ENCODE measurements at regions not wholly inside any gene's neighbourhood (a gene's known extent, or its start where the extent isn't known, plus 50 kb on each side); places are given as distances from the start of the nearest gene placed in this dataset.

DNA sequence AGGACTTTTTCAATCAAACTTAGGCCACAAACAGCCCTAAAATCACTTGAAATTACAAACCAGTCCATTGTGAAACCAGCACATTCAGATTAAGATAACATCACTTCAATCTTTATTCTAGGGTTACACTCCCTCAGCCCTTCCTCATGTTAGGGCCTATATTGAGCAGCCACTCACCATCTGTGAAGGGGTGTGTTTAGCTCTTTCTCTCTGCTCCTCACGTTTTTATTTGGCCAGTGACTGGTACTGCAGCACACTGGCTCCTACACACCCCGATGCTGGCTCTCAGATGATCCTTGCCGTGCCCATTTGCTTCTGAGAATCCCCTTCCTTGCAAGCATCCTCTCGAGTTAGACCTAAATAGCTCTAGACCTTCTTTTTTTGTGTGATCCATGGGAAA lies 604.5 kb downstream of the INHBA start:
- Mint-ChIP-seq H3K27ac (no peak overlapping the region), H3K27me3 (ENCODE audit: low read depth in 2 of 2) (no peaks in the 10 kb centered on the region), H3K36me3 (no peaks in the 10 kb centered on the region), H3K9me3 (peaks cover 13 to 15% of the 10 kb centered on the region in 2 donors), H3K4me1 (no peaks in the 10 kb centered on the region), H3K4me3 (no peak overlapping the region)
- TF ChIP-seq CTCF (IDR thresholded peaks at IDR 0.05), result no peak
- intact Hi-C loops (cut with micrococcal nuclease), result no loop called here
- Histone ChIP-seq H3K36me3 (ENCODE audit: control insufficient read depth, insufficient read depth, low read length) (no peaks in the 10 kb centered on the region), H3K4me1 (ENCODE audit: control insufficient read depth, insufficient read depth, low read length) (no peaks in the 10 kb centered on the region), H3K27ac (ENCODE audit: low read length) (no peak overlapping the region), H3K9me3 (ENCODE audit: control insufficient read depth, insufficient read depth, low read length) (peaks cover 3% of the 10 kb centered on the region), H3K4me3 (ENCODE audit: low read length) (no peak overlapping the region), H3K27me3 (ENCODE audit: control insufficient read depth, insufficient read depth, low read length) (no peaks in the 10 kb centered on the region)
- ATAC-seq (no peak), DNase-seq (no peak)
- 75% methylated on average over 4 of the region's 4 CpGs for WGBS (ENCODE audit: insufficient coverage)

GRCh38 chr7:41097501-41097900 lies 605.4 kb downstream of the INHBA start:
- Mint-ChIP-seq H3K27me3 (ENCODE audit: low read depth in 2 of 2) (no peaks in the 10 kb centered on the region), H3K9me3 (peaks cover 15 to 17% of the 10 kb centered on the region in 2 donors), H3K36me3 (no peaks in the 10 kb centered on the region), H3K4me1 (no peaks in the 10 kb centered on the region), H3K4me3 (no peak overlapping the region), H3K27ac (no peak overlapping the region)
- Histone ChIP-seq H3K27ac (ENCODE audit: low read length) (no peak overlapping the region), H3K27me3 (ENCODE audit: control insufficient read depth, insufficient read depth, low read length) (no peaks in the 10 kb centered on the region), H3K9me3 (ENCODE audit: control insufficient read depth, insufficient read depth, low read length) (peaks cover 3% of the 10 kb centered on the region), H3K4me3 (ENCODE audit: low read length) (no peak overlapping the region), H3K4me1 (ENCODE audit: control insufficient read depth, insufficient read depth, low read length) (no peaks in the 10 kb centered on the region), H3K36me3 (ENCODE audit: control insufficient read depth, insufficient read depth, low read length) (no peaks in the 10 kb centered on the region)
- intact Hi-C loops (cut with micrococcal nuclease), result no loop called here
- WGBS (ENCODE audit: insufficient coverage), result 88% methylated on average over 6 of the region's 6 CpGs
- TF ChIP-seq CTCF (IDR thresholded peaks at IDR 0.05), result no peak
- DNase-seq (no peak), ATAC-seq (no peak)

DNA sequence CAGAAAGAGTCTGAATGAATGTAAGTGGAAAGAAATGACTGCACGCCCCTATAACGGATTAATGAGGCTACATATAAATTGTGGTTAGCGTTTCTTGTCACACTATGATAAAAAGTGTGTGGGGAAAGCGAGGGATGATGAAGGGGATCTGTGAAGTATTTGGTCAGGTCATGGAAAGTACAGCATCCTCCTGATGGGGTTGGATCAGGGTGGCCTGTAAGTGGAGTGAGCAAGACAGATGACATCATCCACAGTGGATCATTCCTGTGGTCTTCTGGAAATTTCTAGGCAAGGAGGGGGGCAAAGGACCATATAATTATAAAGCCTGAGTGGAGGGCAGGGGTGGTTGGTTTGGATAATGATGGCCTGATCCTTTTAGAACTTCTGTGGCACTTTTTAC lies 606.0 kb downstream of the INHBA start:
- Histone ChIP-seq H3K27ac (ENCODE audit: low read length) (no peak overlapping the region), H3K27me3 (ENCODE audit: control insufficient read depth, insufficient read depth, low read length) (no peaks in the 10 kb centered on the region), H3K36me3 (ENCODE audit: control insufficient read depth, insufficient read depth, low read length) (no peaks in the 10 kb centered on the region), H3K4me1 (ENCODE audit: control insufficient read depth, insufficient read depth, low read length) (no peaks in the 10 kb centered on the region), H3K4me3 (ENCODE audit: low read length) (no peak overlapping the region), H3K9me3 (ENCODE audit: control insufficient read depth, insufficient read depth, low read length) (peaks cover 3% of the 10 kb centered on the region)
- DNase-seq (no peak), ATAC-seq (no peak)
- Mint-ChIP-seq H3K27me3 (ENCODE audit: low read depth in 2 of 2) (no peaks in the 10 kb centered on the region), H3K4me1 (no peaks in the 10 kb centered on the region), H3K9me3 (peaks cover 15 to 21% of the 10 kb centered on the region in 2 donors), H3K36me3 (no peaks in the 10 kb centered on the region), H3K27ac (no peak overlapping the region), H3K4me3 (no peak overlapping the region)
- 81% methylated on average over 4 of the region's 4 CpGs for WGBS (ENCODE audit: insufficient coverage)
- intact Hi-C loops (cut with micrococcal nuclease), result no loop called here
- no peak for TF ChIP-seq CTCF (IDR thresholded peaks at IDR 0.05)

DNA sequence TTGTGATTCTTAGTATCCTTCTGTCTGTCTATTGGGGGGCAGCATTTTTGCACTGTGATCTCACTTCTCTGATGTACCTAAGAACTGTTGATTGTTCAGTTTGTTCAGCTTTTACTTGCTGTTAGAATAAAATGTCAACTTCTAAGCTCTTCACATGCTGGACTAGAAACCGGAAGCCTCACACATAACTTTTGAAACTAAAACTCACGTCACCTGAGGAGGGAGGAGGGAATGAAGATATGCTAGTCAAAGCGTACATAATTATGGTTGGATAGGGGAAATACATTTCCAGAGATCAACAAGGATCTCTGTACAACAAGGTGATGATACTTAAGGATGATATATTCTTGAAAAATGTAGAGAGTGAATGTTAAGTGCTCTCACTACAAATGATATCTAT lies 609.7 kb downstream of the INHBA start:
- ATAC-seq (no peak), DNase-seq (no peak)
- no peak overlapping the region for H3K27ac Mint-ChIP-seq

More for the DNA sequence above, 609.7 kb downstream of the INHBA start:
- Mint-ChIP-seq H3K4me1 (no peaks in the 10 kb centered on the region), H3K9me3 (peaks cover 8 to 20% of the 10 kb centered on the region in 2 donors), H3K4me3 (no peak overlapping the region), H3K27me3 (ENCODE audit: low read depth in 2 of 2) (no peaks in the 10 kb centered on the region), H3K36me3 (no peaks in the 10 kb centered on the region)
- Histone ChIP-seq H3K27me3 (ENCODE audit: control insufficient read depth, insufficient read depth, low read length) (no peaks in the 10 kb centered on the region), H3K27ac (ENCODE audit: low read length) (no peak overlapping the region), H3K9me3 (ENCODE audit: control insufficient read depth, insufficient read depth, low read length) (peaks cover 3% of the 10 kb centered on the region), H3K4me1 (ENCODE audit: control insufficient read depth, insufficient read depth, low read length) (no peaks in the 10 kb centered on the region), H3K4me3 (ENCODE audit: low read length) (no peak overlapping the region), H3K36me3 (ENCODE audit: control insufficient read depth, insufficient read depth, low read length) (no peaks in the 10 kb centered on the region)
- WGBS (ENCODE audit: insufficient coverage), result 86% methylated on average over 2 of the region's 3 CpGs
- TF ChIP-seq CTCF (IDR thresholded peaks at IDR 0.05), result no peak
- intact Hi-C loops (cut with micrococcal nuclease), result no loop called here

Measured in natural killer cell (primary cell).